Skeletal muscle cell (primary cell): ENCODE measurements at regions not wholly inside any gene's neighbourhood (a gene's known extent, or its start where the extent isn't known, plus 50 kb on each side); places are given as distances from the start of the nearest gene placed in this dataset.
"Not testable (repeated sequence)": the region's sequence is repeated elsewhere in the genome, so short reads cannot be mapped to it uniquely, and the experiment has no call there.

ENCODE experiments used
- DNase-seq: peaks from one replicate; pipeline ENCODE4 v3.0.0-alpha.2; 2010; ENCODE audit warnings: low read depth
- H3K4me3 ChIP-seq: 2 replicates; pipeline ENCODE4 v1.5.1; 2011; ENCODE audit warnings: low read depth, mild to moderate bottlenecking, control low read depth, low read length, moderate library complexity

DNA sequence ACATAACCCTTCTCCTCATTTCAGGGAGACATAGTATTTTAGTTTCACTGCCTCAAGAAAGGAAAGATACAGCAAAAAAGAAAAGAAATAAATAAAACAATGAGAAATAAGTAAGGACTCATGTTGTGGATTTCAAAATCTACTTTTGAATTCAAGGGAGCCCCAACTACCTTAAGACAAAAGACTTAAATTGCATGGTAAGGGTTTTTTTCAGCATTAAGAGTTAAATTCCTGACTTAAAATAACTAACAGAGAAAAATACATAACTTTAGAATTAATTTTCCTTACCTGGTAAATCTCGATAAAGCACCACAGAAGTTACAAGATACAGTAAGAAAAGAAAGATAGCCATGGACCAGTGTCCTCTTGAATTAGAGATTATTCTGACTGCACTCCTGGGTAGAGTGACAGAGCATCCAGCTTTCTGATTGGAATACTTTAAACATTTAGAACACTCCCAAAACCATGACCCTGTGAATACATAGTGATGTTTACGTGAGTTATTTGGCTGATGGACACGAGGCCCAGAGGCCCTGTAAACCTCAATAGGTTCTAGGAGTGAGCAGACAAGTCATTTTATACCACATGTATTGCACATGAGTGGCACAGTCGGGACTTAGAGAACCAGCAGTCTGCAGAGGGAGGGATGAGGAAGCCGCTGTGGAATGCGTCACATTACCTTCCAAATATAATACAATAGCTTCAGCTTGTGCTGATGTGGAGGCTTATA is 292.5 kb upstream of the SEMA3C start:
- DNase-seq: peak; percentile 42
- H3K4me3 ChIP-seq: no peak overlapping the region

GRCh38 chr7:81210137-81211064 is 291.6 kb upstream of the SEMA3C start:
- no peak overlapping the region for H3K4me3 ChIP-seq
- DNase-seq: no peak

- DNase-seq: no peak
- no peak overlapping the region for H3K4me3 ChIP-seq
These were observed 290.2 kb upstream of the SEMA3C start for GRCh38 chr7:81209059-81209458.

- no peak for DNase-seq
- H3K4me3 ChIP-seq: no peak overlapping the region
These were observed 288.9 kb upstream of the SEMA3C start for GRCh38 chr7:81207801-81208200.

DNA sequence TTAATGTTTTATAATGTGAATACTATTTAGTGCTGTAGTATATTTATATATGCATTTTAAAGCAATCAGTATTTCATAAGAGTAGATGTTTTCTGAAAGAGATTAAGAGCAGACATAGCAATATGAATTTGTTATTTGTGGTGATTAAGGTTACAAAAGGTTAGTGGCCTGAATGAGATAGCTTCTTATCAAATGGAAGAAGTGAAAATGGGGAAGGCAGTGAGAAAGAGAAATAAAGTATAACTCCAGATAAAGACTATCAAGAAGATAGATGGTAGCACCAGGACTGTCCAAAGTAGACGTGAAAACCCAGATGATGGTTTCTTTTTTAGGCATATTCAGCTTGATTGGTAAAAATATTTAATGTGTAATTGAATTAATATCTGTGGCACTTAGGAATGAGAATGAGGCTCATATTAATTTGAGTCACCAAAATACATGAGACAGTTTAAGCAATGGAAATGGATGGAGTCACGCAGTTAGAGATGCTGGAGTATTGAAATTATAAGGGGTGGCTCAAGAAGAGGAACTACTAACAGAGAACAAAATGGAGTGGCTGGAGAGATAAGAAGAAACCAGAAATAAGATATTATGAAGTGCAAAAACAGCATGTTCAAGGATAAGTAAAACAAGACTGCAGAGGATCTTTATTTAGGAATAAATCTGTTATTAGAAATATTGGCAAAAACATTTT is 288.0 kb upstream of the SEMA3C start:
- no peak overlapping the region for H3K4me3 ChIP-seq
- DNase-seq: no peak

GRCh38 chr7:81206217-81206616 is 287.4 kb upstream of the SEMA3C start:
- no peak overlapping the region for H3K4me3 ChIP-seq
- no peak for DNase-seq

- DNase-seq: no peak
- H3K4me3 ChIP-seq: no peak overlapping the region
These were observed 282.3 kb upstream of the SEMA3C start for GRCh38 chr7:81201188-81201587.

DNA sequence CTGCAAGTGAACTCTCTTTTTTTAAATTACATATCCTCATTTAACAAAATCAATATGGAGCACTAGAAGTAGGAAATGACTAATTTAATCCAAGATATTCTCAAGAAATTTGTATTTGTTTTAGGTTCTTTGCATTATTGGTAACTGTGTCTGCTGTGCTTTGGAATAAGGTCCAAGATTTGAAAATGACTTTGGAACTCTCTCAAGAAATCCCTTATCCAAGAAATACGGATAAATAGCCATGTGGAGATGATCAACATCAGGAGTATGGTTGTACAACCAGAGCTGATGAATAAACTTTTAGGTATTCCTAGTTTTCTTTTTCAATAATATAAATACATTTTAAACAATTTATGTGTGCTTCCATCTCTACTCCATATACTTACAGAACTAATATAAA is 279.9 kb upstream of the SEMA3C start:
- no peak for DNase-seq
- H3K4me3 ChIP-seq: no peak overlapping the region

DNA sequence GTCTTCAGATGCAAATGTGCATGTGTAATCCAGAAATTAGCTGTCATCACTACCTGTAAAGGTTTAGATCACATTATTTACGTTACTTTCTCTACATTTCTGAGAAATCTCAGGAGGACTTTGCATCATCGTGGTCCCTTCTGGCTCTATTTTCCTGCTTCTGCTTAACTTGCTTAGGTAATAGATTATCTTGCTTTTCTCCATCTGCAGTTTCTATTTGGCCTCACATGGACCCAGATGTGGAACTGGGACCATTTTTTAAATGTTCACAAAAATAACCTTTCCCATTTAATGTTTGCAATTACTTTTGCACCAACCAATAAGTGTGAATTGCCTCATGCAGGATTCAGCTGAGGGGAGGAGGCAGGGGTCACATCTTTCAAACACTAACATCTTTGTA is 278.4 kb upstream of the SEMA3C start:
- no peak for DNase-seq
- H3K4me3 ChIP-seq: no peak overlapping the region

DNA sequence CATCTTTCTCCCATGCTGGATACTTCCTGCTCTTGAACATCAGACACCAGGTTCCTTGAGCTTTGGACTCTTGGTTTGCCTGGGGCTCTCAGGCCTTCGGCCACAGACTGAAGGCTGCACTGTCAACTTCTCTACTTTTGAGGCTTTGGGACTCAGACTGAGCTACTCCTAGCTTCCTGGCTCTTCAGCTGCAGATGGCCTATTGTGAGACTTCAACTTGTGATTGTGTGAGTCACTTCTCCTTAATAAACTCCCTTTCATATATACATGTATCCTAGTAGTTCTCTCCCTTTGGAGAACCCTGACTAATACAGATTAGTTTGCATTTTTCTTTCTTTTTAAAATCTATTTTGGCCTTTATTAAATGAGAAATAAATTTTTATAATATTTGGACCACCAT is 276.2 kb upstream of the SEMA3C start:
- no peak overlapping the region for H3K4me3 ChIP-seq
- no peak for DNase-seq

DNA sequence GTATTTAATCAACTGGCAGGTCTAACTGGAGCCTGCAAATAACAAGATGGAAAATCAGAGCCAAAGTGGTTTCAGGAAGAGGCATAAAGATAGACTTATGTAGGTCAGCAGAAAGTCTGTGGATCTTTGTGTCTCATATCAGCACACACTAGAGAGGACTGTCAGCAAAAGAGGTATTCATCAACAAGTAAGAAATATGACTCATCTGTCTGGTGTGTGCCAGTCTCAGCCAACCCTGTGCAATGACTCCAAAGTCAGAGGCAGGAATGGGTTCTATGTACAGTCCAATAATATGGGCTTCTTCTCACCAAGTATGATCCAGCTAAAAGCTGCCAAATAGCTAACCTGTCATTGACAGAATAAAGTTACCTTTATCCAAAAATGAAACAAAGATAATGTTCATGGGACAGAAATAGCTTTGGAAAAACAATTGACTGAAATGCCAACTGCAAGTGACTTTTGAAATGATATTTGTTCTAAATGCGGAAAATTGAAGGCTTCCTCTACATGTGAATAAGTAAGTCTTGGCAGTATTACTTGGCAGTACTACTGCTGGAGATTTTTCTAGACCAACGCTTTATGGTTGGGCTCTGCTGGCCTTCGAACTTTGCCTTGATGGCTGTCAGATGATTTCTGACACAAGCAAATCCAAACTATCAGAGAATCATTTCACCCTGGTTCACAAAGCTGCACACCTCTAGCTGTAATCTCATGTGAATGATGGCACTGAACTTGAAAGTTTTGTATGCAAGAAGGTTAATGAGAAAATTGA is 272.3 kb upstream of the SEMA3C start:
- no peak overlapping the region for H3K4me3 ChIP-seq
- peak; percentile 31 for DNase-seq

GRCh38 chr7:81187753-81188152 is 268.9 kb upstream of the SEMA3C start:
- no peak for DNase-seq
- no peak overlapping the region for H3K4me3 ChIP-seq

- peak; percentile 59 for DNase-seq
- no peak overlapping the region for H3K4me3 ChIP-seq
These were observed 267.8 kb upstream of the SEMA3C start for GRCh38 chr7:81186691-81187090.

- no peak overlapping the region for H3K4me3 ChIP-seq
- no peak for DNase-seq
These were observed 266.2 kb upstream of the SEMA3C start for GRCh38 chr7:81185072-81185471.

DNA sequence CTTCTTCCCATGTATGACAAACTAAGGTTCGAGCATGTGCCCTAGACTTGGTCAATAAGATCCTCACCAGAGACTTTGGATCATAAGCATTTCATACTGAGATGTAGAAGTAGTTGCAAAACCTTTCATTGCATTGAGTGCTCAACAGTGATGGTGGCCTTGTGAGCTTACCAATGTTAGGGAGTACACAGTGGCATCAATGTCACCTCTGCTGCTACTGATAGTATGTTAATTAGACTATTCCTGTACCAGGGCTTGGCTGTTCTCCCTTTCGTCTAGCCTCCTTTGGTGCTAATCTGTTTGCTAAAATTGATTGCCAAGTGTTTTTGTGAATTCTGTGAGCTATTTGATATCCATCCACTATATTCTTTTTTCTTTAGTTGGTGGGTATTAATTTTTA is 264.5 kb upstream of the SEMA3C start:
- no peak for DNase-seq

DNA sequence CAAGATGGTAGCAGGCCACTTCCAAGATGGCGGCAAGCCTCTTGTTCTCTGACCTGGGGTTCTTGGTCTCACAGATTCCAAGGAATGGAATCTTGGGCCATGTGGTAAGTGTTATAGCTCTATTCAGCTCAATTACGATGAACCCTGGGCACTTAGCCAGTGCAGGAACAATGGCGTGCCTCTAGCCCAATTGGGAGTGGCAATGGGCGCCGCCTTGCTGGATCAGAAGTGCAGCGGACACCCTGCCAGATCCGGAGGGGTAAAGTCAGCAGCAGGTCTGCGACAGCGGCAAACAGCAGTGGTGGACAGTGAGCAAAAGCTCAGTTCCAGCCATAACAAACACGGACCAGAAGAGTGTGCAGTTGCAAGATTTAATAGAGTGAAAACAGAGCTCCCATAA is 263.2 kb upstream of the SEMA3C start:
- H3K4me3 ChIP-seq, DNase-seq: not testable (repeated sequence)

More for the DNA sequence above, 264.5 kb upstream of the SEMA3C start:
- H3K4me3 ChIP-seq: no peak overlapping the region

DNA sequence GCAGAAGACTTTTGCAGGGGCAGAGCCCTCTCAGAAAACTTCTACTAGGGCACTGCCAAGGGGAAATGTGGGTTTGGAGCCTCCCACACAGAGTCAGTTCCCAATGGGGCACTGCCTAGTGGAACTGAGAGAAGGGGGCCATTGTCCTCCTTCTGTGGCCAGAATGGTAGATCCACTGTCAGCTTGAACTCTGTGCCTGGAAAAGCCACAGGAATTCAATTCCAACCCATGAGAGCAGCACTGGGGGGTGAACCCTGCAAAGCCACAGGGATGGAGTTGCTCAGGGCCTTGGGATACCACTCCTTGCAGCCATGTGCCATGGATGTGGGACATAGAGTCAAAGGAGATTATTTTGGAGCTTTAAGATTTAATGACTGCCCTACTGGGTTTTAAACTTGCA is 262.2 kb upstream of the SEMA3C start:
- no peak for DNase-seq
- H3K4me3 ChIP-seq: no peak overlapping the region

GRCh38 chr7:81180573-81180972 is 261.7 kb upstream of the SEMA3C start:
- DNase-seq: no peak

GRCh38 chr7:81175275-81175940 is 256.6 kb upstream of the SEMA3C start:
- no peak for DNase-seq
- H3K4me3 ChIP-seq: no peak overlapping the region

More at GRCh38 chr7:81180573-81180972, 261.7 kb upstream of the SEMA3C start:
- H3K4me3 ChIP-seq: no peak overlapping the region
